ENCODE measurements at regions not wholly inside any gene's neighbourhood (a gene's known extent, or its start where the extent isn't known, plus 50 kb on each side); places are given as distances from the start of the nearest gene placed in this dataset.

GRCh38 chr13:81199956-81200355, 859.0 kb upstream of the SPRY2 start:
- no peaks in the 10 kb centered on the region for H3K36me3 ChIP-seq
- no peak overlapping the region for H3K27ac ChIP-seq
- no peaks in the 10 kb centered on the region for H3K27me3 ChIP-seq
- TF ChIP-seq CTCF (IDR thresholded peaks at IDR 0.05) = no peak
- DNase-seq (no peak), ATAC-seq (no peak)
- intact Hi-C loops (cut with DNase I) = no loop called here
- no peaks in the 10 kb centered on the region for H3K4me1 ChIP-seq
- H3K4me3 ChIP-seq = no peak overlapping the region
- no peaks in the 10 kb centered on the region for H3K9me3 ChIP-seq

DNA sequence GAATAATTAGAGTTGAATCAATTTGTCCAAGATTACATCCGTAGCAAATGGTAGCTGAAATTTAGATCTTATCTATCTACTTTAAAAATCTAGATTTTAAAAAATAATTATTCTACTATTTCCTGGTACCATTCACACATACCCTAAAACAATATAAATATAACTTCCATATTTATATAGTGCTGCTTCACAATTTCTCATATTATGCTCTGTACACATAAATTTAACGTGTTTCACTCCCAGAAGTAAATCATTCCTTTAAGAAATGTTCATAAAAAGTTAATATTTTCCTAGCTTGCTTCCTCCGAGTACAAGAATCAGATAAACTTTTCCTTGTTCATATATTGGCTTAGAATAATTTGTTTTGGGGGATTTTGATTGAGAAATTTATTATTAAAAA, 857.0 kb upstream of the SPRY2 start:
- Histone ChIP-seq H3K9me3 (no peaks in the 10 kb centered on the region), H3K27me3 (no peaks in the 10 kb centered on the region), H3K27ac (no peak overlapping the region), H3K36me3 (no peaks in the 10 kb centered on the region), H3K4me1 (no peaks in the 10 kb centered on the region), H3K4me3 (no peak overlapping the region)
- no peak for DNase-seq
- intact Hi-C loops (cut with DNase I) = no loop called here
- no peak for TF ChIP-seq CTCF (IDR thresholded peaks at IDR 0.05)
- no peak for ATAC-seq

DNA sequence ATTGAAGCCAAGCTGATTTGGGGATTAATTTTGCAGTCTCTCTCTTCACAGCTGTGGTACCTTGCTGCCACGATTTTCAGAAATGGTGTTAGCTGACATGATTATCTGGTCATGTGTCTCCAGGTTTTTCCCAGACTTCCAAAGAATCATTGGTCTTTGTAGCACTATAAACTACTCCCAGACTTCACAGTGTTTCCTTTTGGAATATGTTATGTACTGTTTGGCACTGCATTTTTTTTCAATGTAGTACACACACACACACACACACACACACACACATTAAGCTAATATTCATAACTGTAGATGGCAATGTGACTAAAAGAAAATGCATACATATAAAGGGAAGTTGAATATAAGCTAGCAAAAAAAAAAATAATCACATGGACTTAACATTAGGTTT, 856.6 kb upstream of the SPRY2 start:
- Histone ChIP-seq H3K4me1 (no peaks in the 10 kb centered on the region), H3K27ac (no peak overlapping the region), H3K27me3 (no peaks in the 10 kb centered on the region), H3K4me3 (no peak overlapping the region), H3K36me3 (no peaks in the 10 kb centered on the region), H3K9me3 (no peaks in the 10 kb centered on the region)
- no peak for TF ChIP-seq CTCF (IDR thresholded peaks at IDR 0.05)
- DNase-seq (no peak), ATAC-seq (no peak)
- intact Hi-C loops (cut with DNase I) = no loop called here

DNA sequence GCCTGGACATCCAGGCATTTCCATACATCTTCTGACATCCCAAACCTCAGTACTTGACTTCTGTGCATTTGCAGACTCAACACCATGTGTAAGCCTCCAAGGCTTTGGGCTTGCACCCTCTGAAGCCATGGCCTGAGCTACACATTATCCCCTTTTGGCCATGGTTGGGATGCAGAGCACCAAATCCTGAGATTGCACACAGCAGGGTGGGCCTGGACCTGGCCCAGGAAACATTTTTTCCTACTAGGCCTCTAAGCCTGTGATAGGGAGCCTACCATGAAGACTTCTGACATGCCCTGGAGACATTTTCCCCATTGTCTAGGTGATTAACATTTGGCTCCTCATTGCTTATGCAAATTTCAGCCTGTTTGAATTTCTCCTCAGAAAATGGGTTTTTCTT, 853.4 kb upstream of the SPRY2 start:
- ATAC-seq (no peak), DNase-seq (no peak)
- Histone ChIP-seq H3K9me3 (no peaks in the 10 kb centered on the region), H3K27me3 (no peaks in the 10 kb centered on the region), H3K36me3 (no peaks in the 10 kb centered on the region), H3K4me3 (no peak overlapping the region), H3K4me1 (no peaks in the 10 kb centered on the region), H3K27ac (no peak overlapping the region)
- no peak for TF ChIP-seq CTCF (IDR thresholded peaks at IDR 0.05)
- intact Hi-C loops (cut with DNase I) = no loop called here

GRCh38 chr13:81184556-81185265, 843.8 kb upstream of the SPRY2 start:
- intact Hi-C loops (cut with DNase I) = no loop called here
- no peak for ATAC-seq
- TF ChIP-seq CTCF (IDR thresholded peaks at IDR 0.05) = no peak

DNA sequence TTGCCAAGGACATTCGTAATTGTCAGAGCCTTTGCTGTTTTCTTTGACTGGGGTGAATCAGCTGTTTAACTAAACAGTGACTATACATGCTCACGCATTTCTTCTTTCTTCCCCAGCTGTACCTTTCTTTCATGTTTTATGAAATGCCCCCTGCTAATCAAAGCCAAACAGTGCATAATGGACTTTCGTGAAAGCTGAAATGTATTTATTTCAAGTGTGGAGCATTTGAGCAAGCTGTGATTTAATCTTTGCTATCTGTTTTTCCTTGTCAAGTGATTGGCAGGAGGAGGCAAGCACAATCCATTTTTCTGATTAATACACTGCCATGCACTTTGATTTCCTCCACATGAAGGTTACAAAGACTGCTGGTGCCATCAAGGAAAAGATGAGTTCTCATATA, 831.7 kb upstream of the SPRY2 start:
- Histone ChIP-seq H3K27ac (no peak overlapping the region), H3K27me3 (no peaks in the 10 kb centered on the region), H3K9me3 (no peaks in the 10 kb centered on the region), H3K36me3 (no peaks in the 10 kb centered on the region), H3K4me1 (no peaks in the 10 kb centered on the region), H3K4me3 (no peak overlapping the region)
- TF ChIP-seq CTCF (IDR thresholded peaks at IDR 0.05) = no peak
- DNase-seq (no peak), ATAC-seq (no peak)
- intact Hi-C loops (cut with DNase I) = no loop called here

More at GRCh38 chr13:81184556-81185265, 843.8 kb upstream of the SPRY2 start:
- Histone ChIP-seq H3K27me3 (no peaks in the 10 kb centered on the region), H3K27ac (no peak overlapping the region), H3K4me1 (no peaks in the 10 kb centered on the region), H3K4me3 (no peak overlapping the region), H3K36me3 (no peaks in the 10 kb centered on the region), H3K9me3 (no peaks in the 10 kb centered on the region)
- DNase-seq = no peak
